Activated B cell treated with CpG ODN at 0.5 μM for 24 hours (primary cell): ENCODE measurements at regions not wholly inside any gene's neighbourhood (a gene's known extent, or its start where the extent isn't known, plus 50 kb on each side); places are given as distances from the start of the nearest gene placed in this dataset.

Experiments
- ATAC-seq: fragments of 200-7000 bp; cut with Tn5 transposase; one replicate; pipeline ENCODE4 v1.10.0; 2021; ENCODE audit warnings: low read depth, mild to moderate bottlenecking, moderate library complexity
- CTCF ChIA-PET: fragments of 350-600 bp; sonication (Branson Sonifier 250); formaldehyde crosslinking; loops from one replicate; lab custom pipeline; 2021; ENCODE audit warnings: antibody characterized with exemption; lab: Charles Lee
- POLR2A ChIA-PET: fragments of 350-600 bp; sonication (Branson Sonifier 250); formaldehyde crosslinking; loops from one replicate; lab custom pipeline; 2021; ENCODE audit warnings: antibody characterized with exemption; lab: Charles Lee
- DNase-seq: peaks from one replicate; pipeline ENCODE4 v3.0.0; 2022
- H3K27ac Mint-ChIP-seq: one replicate; pipeline ENCODE4 v1.8.0; 2020; ENCODE audit warnings: mixed read lengths
- H3K27me3 Mint-ChIP-seq: one replicate; pipeline ENCODE4 v1.8.0; 2021; ENCODE audit warnings: mixed read lengths
- H3K36me3 Mint-ChIP-seq: one replicate; pipeline ENCODE4 v1.8.0; 2021; ENCODE audit warnings: low read depth, mixed read lengths
- H3K4me1 Mint-ChIP-seq: one replicate; pipeline ENCODE4 v1.8.0; 2021; ENCODE audit warnings: mixed read lengths
- H3K4me3 Mint-ChIP-seq: one replicate; pipeline ENCODE4 v1.8.0; 2020; ENCODE audit warnings: mild to moderate bottlenecking, mixed read lengths
- H3K9me3 Mint-ChIP-seq: one replicate; pipeline ENCODE4 v1.8.0; 2020; ENCODE audit warnings: mixed read lengths
- CTCF ChIP-seq: fragments of 200-600 bp; IDR thresholded peaks from one replicate; pipeline ENCODE4 v1.8.0; 2022; ENCODE audit warnings: antibody characterized with exemption, mild to moderate bottlenecking
- intact Hi-C: fragments of 100-400 bp; cut with micrococcal nuclease; formaldehyde crosslinking; loops from one replicate; pipeline ENCODE4 v1.15.1; 2024

GRCh38 chr11:81339521-81339920 lies 1394.1 kb downstream of the FAM181B start:
- intact Hi-C loops, result no loop called here
- Mint-ChIP-seq H3K4me1 (no peaks in the 10 kb centered on the region), H3K27me3 (no peaks in the 10 kb centered on the region), H3K36me3 (no peaks in the 10 kb centered on the region), H3K27ac (no peak overlapping the region), H3K9me3 (peaks cover 3% of the 10 kb centered on the region), H3K4me3 (no peak overlapping the region)
- ATAC-seq (no peak), DNase-seq (no peak)
- ChIA-PET CTCF (no interaction called here), POLR2A (no interaction called here)
- no peak for TF ChIP-seq CTCF

DNA sequence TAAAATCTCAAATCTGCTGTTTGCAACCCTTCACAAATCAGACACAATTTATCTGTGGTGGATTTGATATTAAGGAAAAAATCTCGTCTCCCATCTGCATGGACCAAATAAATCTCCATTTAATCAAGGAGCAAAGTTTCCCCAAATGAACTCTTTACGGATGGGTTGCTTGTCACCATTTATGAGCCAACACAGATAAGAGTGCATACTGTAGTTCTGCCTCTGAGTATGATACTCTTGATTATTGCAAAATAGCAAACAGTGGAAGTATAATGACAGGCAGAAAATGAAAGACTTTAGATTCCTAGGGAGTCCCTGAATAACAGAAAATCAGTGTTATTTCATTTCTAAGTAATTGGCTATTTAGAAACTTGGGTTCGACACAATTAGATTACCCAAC lies 1395.9 kb downstream of the FAM181B start:
- DNase-seq, result no peak
- no peak for TF ChIP-seq CTCF
- Mint-ChIP-seq H3K27me3 (no peaks in the 10 kb centered on the region), H3K4me1 (no peaks in the 10 kb centered on the region), H3K9me3 (peaks cover 3% of the 10 kb centered on the region), H3K27ac (no peak overlapping the region), H3K36me3 (no peaks in the 10 kb centered on the region), H3K4me3 (no peak overlapping the region)
- ATAC-seq, result no peak
- ChIA-PET CTCF (no interaction called here), POLR2A (no interaction called here)
- intact Hi-C loops, result no loop called here

- intact Hi-C loops, result no loop called here
- CTCF ChIA-PET, result no interaction called here
- TF ChIP-seq CTCF, result no peak
Observed at GRCh38 chr11:81332276-81332675, 1401.4 kb downstream of the FAM181B start.

DNA sequence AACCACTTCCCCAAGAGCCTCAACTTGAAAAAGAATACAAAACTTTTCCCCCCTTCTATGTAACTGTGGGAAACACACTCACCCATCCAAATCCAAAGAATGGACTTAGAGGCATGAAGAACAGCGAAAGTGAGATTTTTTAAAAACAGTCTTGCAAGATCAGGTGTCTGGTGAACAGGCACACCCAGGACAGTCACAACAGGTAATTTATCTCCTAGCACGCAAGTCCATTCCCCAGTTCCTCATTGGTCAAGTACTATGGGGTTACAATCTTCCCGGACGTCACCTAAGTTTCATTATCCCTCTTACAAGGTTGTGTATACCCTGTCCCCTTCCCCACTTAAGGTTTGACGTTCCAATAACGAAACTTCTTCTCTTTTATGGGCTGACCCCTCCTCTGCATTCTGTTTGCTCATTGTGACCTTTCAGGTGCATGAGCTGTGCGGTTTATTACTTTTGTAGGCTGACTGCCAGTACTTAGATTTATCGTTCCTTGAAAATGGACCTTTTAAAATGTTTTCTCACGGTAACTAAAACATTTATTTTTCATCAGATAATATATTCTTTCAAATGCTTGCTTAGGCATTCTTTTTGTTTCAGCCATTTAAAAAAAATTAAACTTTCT lies 1401.9 kb downstream of the FAM181B start:
- Mint-ChIP-seq H3K27me3 (no peaks in the 10 kb centered on the region), H3K27ac (no peak overlapping the region), H3K9me3 (peaks cover 5% of the 10 kb centered on the region), H3K4me3 (no peak overlapping the region), H3K4me1 (no peaks in the 10 kb centered on the region), H3K36me3 (no peaks in the 10 kb centered on the region)
- no peak for DNase-seq
- TF ChIP-seq CTCF, result no peak
- intact Hi-C loops, result no loop called here
- ATAC-seq, result no peak
- CTCF ChIA-PET, result no interaction called here
- POLR2A ChIA-PET, result no interaction called here

More at GRCh38 chr11:81332276-81332675, 1401.4 kb downstream of the FAM181B start:
- Mint-ChIP-seq H3K36me3 (no peaks in the 10 kb centered on the region), H3K4me1 (no peaks in the 10 kb centered on the region), H3K27ac (no peak overlapping the region), H3K9me3 (peaks cover 5% of the 10 kb centered on the region), H3K4me3 (no peak overlapping the region), H3K27me3 (no peaks in the 10 kb centered on the region)
- DNase-seq (no peak), ATAC-seq (no peak)
- POLR2A ChIA-PET, result no interaction called here

DNA sequence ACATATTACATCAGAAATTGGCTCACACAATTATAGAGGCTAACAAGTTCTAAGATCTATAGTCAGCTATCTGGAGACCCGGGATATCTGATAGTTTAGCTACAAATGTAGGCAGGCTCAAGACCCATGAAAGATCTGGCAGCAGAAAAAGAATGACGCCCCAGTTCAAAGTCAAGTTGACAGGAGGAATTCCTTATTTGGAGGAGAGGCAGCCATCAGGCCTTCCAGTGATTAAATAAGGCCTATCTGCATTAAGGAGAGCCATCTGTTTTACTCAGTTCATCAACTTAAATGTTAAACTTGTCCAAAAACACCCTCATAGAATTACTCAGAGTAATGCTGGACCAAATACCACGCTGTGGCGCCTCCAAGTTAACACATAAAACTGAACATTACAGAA lies 1402.6 kb downstream of the FAM181B start:
- H3K4me3 Mint-ChIP-seq, result no peak overlapping the region
- ATAC-seq, result no peak
- no peaks in the 10 kb centered on the region for H3K36me3 Mint-ChIP-seq

More for the DNA sequence above, 1402.6 kb downstream of the FAM181B start:
- Mint-ChIP-seq H3K27me3 (no peaks in the 10 kb centered on the region), H3K9me3 (peaks cover 5% of the 10 kb centered on the region), H3K4me1 (no peaks in the 10 kb centered on the region), H3K27ac (no peak overlapping the region)
- ChIA-PET POLR2A (no interaction called here), CTCF (interaction anchor here (0.6 kb wide), 1 partner anchor 780 kb away, joined by 3 read pairs; no protein-coding TSS in a partner anchor)
- no peak for TF ChIP-seq CTCF
- intact Hi-C loops, result no loop called here
- no peak for DNase-seq
